Ovary (tissue), 3 donors: ENCODE measurements at regions not wholly inside any gene's neighbourhood (a gene's known extent, or its start where the extent isn't known, plus 50 kb on each side); places are given as distances from the start of the nearest gene placed in this dataset.

ENCODE experiments used
- EP300 ChIP-seq: sonication (generic); formaldehyde crosslinking; IDR thresholded peaks from one replicate; pipeline ENCODE4 v1.6.1; 2017; ENCODE audit warnings: antibody characterized with exemption
- POLR2A ChIP-seq: fragments of 450-650 bp; IDR thresholded peaks from one replicate; pipeline ENCODE4 v1.6.1; 2017; ENCODE audit warnings: antibody characterized with exemption, mild to moderate bottlenecking, moderate library complexity
- TF ChIP-seq, protein P1 (sequence below), 3 donors: fragments of 450-650 bp in 2 of 3; fragments of 200-600 bp in 1 of 3; IDR thresholded peaks; one replicate each; pipeline versions ENCODE4 v1.5.1 to v1.8.0; 2016 to 2022; ENCODE audit warnings: antibody characterized with exemption in 3 of 3, mild to moderate bottlenecking in 1 of 3
- donor health status: DM: no; HTN: no; CAD: no.

DNA sequence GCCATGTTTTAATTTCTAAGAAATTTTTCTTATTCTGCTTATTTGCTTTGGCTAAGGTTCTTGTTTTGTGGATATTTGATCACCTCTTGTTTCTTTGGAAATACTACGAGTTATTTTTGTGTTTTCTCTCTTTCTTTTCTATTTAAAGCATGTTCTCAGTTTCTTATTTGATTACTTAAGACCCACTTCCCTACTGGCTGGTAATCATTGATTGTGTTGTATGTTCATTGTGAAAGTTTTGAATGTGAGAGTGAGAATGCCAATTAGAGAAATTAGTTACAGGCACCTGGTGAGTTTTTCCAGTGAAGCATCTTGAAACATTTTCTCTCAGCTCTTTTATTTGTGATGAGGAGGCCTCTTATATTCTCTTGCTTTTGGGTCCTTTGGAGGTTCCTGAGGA, 226.7 kb upstream of the MC4R start:
- TF ChIP-seq POLR2A (no peak), EP300 (no peak)
- TF ChIP-seq, protein P1, sequence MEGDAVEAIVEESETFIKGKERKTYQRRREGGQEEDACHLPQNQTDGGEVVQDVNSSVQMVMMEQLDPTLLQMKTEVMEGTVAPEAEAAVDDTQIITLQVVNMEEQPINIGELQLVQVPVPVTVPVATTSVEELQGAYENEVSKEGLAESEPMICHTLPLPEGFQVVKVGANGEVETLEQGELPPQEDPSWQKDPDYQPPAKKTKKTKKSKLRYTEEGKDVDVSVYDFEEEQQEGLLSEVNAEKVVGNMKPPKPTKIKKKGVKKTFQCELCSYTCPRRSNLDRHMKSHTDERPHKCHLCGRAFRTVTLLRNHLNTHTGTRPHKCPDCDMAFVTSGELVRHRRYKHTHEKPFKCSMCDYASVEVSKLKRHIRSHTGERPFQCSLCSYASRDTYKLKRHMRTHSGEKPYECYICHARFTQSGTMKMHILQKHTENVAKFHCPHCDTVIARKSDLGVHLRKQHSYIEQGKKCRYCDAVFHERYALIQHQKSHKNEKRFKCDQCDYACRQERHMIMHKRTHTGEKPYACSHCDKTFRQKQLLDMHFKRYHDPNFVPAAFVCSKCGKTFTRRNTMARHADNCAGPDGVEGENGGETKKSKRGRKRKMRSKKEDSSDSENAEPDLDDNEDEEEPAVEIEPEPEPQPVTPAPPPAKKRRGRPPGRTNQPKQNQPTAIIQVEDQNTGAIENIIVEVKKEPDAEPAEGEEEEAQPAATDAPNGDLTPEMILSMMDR (IDR thresholded peaks at IDR 0.05): no peak
